Thyroid gland (tissue), 4 donors: ENCODE measurements at regions not wholly inside any gene's neighbourhood (a gene's known extent, or its start where the extent isn't known, plus 50 kb on each side); places are given as distances from the start of the nearest gene placed in this dataset.

Source experiments
- DNase-seq, 2 donors: peaks; one replicate each; pipeline ENCODE4 v3.0.0-alpha.2; 2019
- H3K27ac ChIP-seq, 3 donors: fragments of 200-600 bp; sonication (generic); 1 replicate in 2 of 3; 2 replicates in 1 of 3; pipeline ENCODE4 v1.5.1; 2016 to 2019; ENCODE audit warnings: mild to moderate bottlenecking in 1 of 3, moderate library complexity in 1 of 3
- H3K27me3 ChIP-seq: fragments of 200-600 bp; sonication (generic); one replicate; pipeline ENCODE4 v1.5.1; 2019
- H3K36me3 ChIP-seq, 2 donors: fragments of 200-600 bp; sonication (generic); one replicate each; pipeline ENCODE4 v1.5.1; 2016 to 2019
- H3K4me1 ChIP-seq, 2 donors: fragments of 200-600 bp; sonication (generic); one replicate each; pipeline ENCODE4 v1.5.1; 2017 to 2019
- H3K4me3 ChIP-seq, 3 donors: fragments of 200-600 bp; sonication (generic); replicated peaks in 1 of 3; 1 replicate in 2 of 3; 2 replicates in 1 of 3; pipeline ENCODE4 v1.5.1; 2016; ENCODE audit warnings: mild to moderate bottlenecking in 1 of 3
- H3K9me3 ChIP-seq: fragments of 200-600 bp; sonication (generic); one replicate; pipeline ENCODE4 v1.5.1; 2017
- CTCF ChIP-seq, 6 experiments: fragments of 200-600 bp in 3 of 6; fragments of 450-650 bp in 3 of 6; sonication (generic) in 3 of 6; IDR thresholded peaks; one replicate each; pipeline ENCODE4 v1.5.1; 2016 to 2019; ENCODE audit warnings: antibody characterized with exemption in 6 of 6, mild to moderate bottlenecking in 2 of 6, inconsistent platforms in 1 of 6, moderate library complexity in 1 of 6
- POLR2A ChIP-seq, 2 donors: fragments of 450-650 bp; IDR thresholded peaks; one replicate each; pipeline ENCODE4 v1.6.1; 2017; ENCODE audit warnings: antibody characterized with exemption in 2 of 2, mild to moderate bottlenecking in 2 of 2, moderate library complexity in 1 of 2
- WGBS, 2 donors: methylation state at CpG; one replicate each; pipeline ENCODE4 v1.1.5; 2017; 5-methylcytosine and 5-hydroxymethylcytosine counted together
- intact Hi-C: fragments of 100-400 bp; cut with DNase I; formaldehyde crosslinking; loops from one replicate; pipeline ENCODE4 v1.15.1; 2023

GRCh38 chr3:66720508-66720907 is 219.7 kb upstream of the LRIG1 start:
- Histone ChIP-seq H3K27ac (no peak overlapping the region), H3K4me1 (no peaks in the 10 kb centered on the region), H3K9me3 (no peaks in the 10 kb centered on the region), H3K36me3 (no peaks in the 10 kb centered on the region), H3K27me3 (no peaks in the 10 kb centered on the region), H3K4me3 (no peak overlapping the region)
- whole genome bisulfite sequencing, 2 donors: 74 to 85% methylated on average over 4 of the region's 4 CpGs
- DNase-seq: no peak
- no peak for TF ChIP-seq CTCF (IDR thresholded peaks at IDR 0.05)
- no peak for TF ChIP-seq POLR2A (IDR thresholded peaks at IDR 0.05)
- intact Hi-C loops: no loop called here

GRCh38 chr3:66722675-66723074 is 221.9 kb upstream of the LRIG1 start:
- no peak overlapping the region for H3K4me3 ChIP-seq
- intact Hi-C loops: no loop called here
- no peaks in the 10 kb centered on the region for H3K4me1 ChIP-seq
- no peaks in the 10 kb centered on the region for H3K36me3 ChIP-seq
- TF ChIP-seq POLR2A (IDR thresholded peaks at IDR 0.05): no peak
- no peak for TF ChIP-seq CTCF (IDR thresholded peaks at IDR 0.05)
- WGBS, 2 donors: 46 to 59% methylated on average over 2 of the region's 2 CpGs
- DNase-seq: no peak
- H3K9me3 ChIP-seq: no peaks in the 10 kb centered on the region
- no peaks in the 10 kb centered on the region for H3K27me3 ChIP-seq
- H3K27ac ChIP-seq: no peak overlapping the region

- H3K27ac ChIP-seq: no peak overlapping the region
- intact Hi-C loops: no loop called here
- no peaks in the 10 kb centered on the region for H3K36me3 ChIP-seq
- H3K27me3 ChIP-seq: no peaks in the 10 kb centered on the region
- TF ChIP-seq POLR2A (IDR thresholded peaks at IDR 0.05): no peak
- H3K9me3 ChIP-seq: no peaks in the 10 kb centered on the region
- no peaks in the 10 kb centered on the region for H3K4me1 ChIP-seq
- no peak overlapping the region for H3K4me3 ChIP-seq
- DNase-seq: no peak
Measured at GRCh38 chr3:66723231-66723630, 222.4 kb upstream of the LRIG1 start.

- WGBS, 2 donors: 56 to 62% methylated on average over 2 of the region's 2 CpGs
- DNase-seq: peak; percentile 5 to 20
Measured at GRCh38 chr3:66729687-66730393, 229.0 kb upstream of the LRIG1 start.

GRCh38 chr3:66738625-66739365 is 238.0 kb upstream of the LRIG1 start:
- intact Hi-C loops: no loop called here
- Histone ChIP-seq H3K27ac (no peak overlapping the region), H3K27me3 (no peaks in the 10 kb centered on the region), H3K36me3 (no peaks in the 10 kb centered on the region), H3K4me1 (no peaks in the 10 kb centered on the region), H3K9me3 (no peaks in the 10 kb centered on the region), H3K4me3 (no peak overlapping the region)
- no peak for DNase-seq
- no peak for TF ChIP-seq POLR2A (IDR thresholded peaks at IDR 0.05)
- no peak for TF ChIP-seq CTCF (IDR thresholded peaks at IDR 0.05)
- 87 to 88% methylated on average over 7 of the region's 7 CpGs for WGBS, 2 donors

More at GRCh38 chr3:66729687-66730393, 229.0 kb upstream of the LRIG1 start:
- TF ChIP-seq POLR2A (IDR thresholded peaks at IDR 0.05) (no peak), CTCF (IDR thresholded peaks at IDR 0.05) (no peak)
- intact Hi-C loops: no loop called here
- H3K4me1 ChIP-seq: no peaks in the 10 kb centered on the region
- H3K4me3 ChIP-seq: no peak overlapping the region
- no peaks in the 10 kb centered on the region for H3K36me3 ChIP-seq
- no peak overlapping the region for H3K27ac ChIP-seq
- H3K27me3 ChIP-seq: no peaks in the 10 kb centered on the region
- no peaks in the 10 kb centered on the region for H3K9me3 ChIP-seq
